Activated naive CD4-positive, alpha-beta T cell treated with anti-CD3 and anti-CD28 coated beads for 36 hours (primary cell): ENCODE measurements at regions not wholly inside any gene's neighbourhood (a gene's known extent, or its start where the extent isn't known, plus 50 kb on each side); places are given as distances from the start of the nearest gene placed in this dataset.

Experiments
- CTCF ChIA-PET: fragments of 350-600 bp; sonication (Branson Sonifier 250); formaldehyde crosslinking; loops from one replicate; lab custom pipeline; 2021; ENCODE audit warnings: antibody characterized with exemption; lab: Charles Lee
- DNase-seq: peaks from one replicate; pipeline ENCODE4 v3.0.0-alpha.2; 2020
- H3K27ac Mint-ChIP-seq: one replicate; pipeline ENCODE4 v1.8.0; 2021; ENCODE audit warnings: mild to moderate bottlenecking, mixed read lengths
- H3K27me3 Mint-ChIP-seq: one replicate; pipeline ENCODE4 v1.8.0; 2021; ENCODE audit warnings: low read depth, mixed read lengths
- H3K36me3 Mint-ChIP-seq: one replicate; pipeline ENCODE4 v1.8.0; 2021; ENCODE audit warnings: low read depth, mixed read lengths
- H3K4me1 Mint-ChIP-seq: one replicate; pipeline ENCODE4 v1.8.0; 2021; ENCODE audit warnings: low read depth, mixed read lengths
- H3K4me3 Mint-ChIP-seq: one replicate; pipeline ENCODE4 v1.8.0; 2021; ENCODE audit warnings: mild to moderate bottlenecking, moderate library complexity, mixed read lengths
- H3K9me3 Mint-ChIP-seq: one replicate; pipeline ENCODE4 v1.8.0; 2021; ENCODE audit warnings: mixed read lengths
- intact Hi-C: fragments of 100-400 bp; cut with micrococcal nuclease; formaldehyde crosslinking; loops from one replicate; pipeline ENCODE4 v1.15.1; 2023

DNA sequence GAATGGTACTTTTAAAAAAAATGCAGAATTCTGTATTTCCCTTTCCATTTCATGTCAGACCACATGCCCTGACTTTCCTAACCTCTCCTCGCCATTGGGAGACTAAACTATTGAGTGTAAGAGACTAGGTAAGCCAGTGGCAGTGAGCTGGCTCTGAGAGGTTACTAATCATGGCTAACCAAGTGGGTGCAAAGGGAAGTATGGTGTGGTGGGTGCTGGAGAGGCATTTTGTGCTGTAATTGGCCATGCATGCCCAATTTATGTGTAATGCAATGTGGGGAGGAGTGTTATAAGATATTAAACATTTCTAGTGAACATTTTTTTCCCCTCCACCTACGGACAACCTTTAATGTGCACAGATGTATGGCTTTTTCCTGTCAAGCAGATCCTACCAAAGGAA, 190.1 kb downstream of the LMO4 start:
- CTCF ChIA-PET: no interaction called here
- no peaks in the 10 kb centered on the region for H3K36me3 Mint-ChIP-seq
- no peaks in the 10 kb centered on the region for H3K9me3 Mint-ChIP-seq
- H3K4me3 Mint-ChIP-seq: no peak overlapping the region
- no peaks in the 10 kb centered on the region for H3K27me3 Mint-ChIP-seq
- no peaks in the 10 kb centered on the region for H3K4me1 Mint-ChIP-seq
- intact Hi-C loops: no loop called here
- no peak for DNase-seq
- no peak overlapping the region for H3K27ac Mint-ChIP-seq

DNA sequence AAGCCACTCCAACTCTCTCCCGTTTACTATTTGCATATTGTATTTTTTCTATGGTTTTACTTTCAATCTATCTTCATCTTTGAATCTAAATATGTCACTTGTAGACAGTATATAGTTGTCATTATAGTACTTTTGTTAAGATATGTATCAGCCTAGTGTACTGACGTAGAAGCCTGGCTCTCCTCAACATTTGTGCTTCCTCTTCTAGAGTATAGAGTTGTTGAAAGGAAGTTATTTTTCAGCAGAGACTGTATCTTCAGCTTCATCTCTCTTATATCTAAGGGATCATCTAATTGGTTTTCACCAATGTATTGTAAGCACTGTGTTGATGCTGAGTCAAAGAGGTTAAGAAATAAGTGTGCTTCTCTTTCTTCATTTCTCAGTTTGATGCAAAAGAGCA, 192.8 kb downstream of the LMO4 start:
- Mint-ChIP-seq H3K36me3 (no peaks in the 10 kb centered on the region), H3K27me3 (peaks cover 5% of the 10 kb centered on the region), H3K4me1 (no peaks in the 10 kb centered on the region), H3K4me3 (no peak overlapping the region), H3K27ac (no peak overlapping the region), H3K9me3 (no peaks in the 10 kb centered on the region)
- intact Hi-C loops: no loop called here
- CTCF ChIA-PET: no interaction called here
- no peak for DNase-seq

DNA sequence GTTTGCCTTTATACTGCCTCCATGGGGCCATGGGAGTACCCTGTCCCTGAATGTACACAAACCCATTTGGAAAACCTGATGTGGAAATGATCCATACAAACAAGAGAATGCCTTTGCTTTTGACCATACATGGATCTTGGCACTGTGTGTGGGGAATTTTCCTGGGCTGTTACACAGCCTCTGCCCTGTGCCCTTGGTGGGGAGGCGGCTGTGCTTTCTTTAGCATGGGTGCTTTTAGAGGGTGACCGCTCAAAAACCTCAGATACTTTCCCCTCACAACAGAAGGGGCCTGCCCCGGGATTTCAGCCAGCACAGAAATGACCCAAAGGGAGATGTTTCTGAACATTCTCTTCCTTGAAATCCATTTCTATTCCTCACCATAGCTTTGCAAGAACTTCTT, 194.8 kb downstream of the LMO4 start:
- H3K4me3 Mint-ChIP-seq: no peak overlapping the region
- no peak for DNase-seq
- CTCF ChIA-PET: no interaction called here
- no peaks in the 10 kb centered on the region for H3K36me3 Mint-ChIP-seq
- H3K4me1 Mint-ChIP-seq: no peaks in the 10 kb centered on the region
- H3K9me3 Mint-ChIP-seq: no peaks in the 10 kb centered on the region
- H3K27me3 Mint-ChIP-seq: peaks cover 5% of the 10 kb centered on the region
- H3K27ac Mint-ChIP-seq: no peak overlapping the region
- intact Hi-C loops: no loop called here

DNA sequence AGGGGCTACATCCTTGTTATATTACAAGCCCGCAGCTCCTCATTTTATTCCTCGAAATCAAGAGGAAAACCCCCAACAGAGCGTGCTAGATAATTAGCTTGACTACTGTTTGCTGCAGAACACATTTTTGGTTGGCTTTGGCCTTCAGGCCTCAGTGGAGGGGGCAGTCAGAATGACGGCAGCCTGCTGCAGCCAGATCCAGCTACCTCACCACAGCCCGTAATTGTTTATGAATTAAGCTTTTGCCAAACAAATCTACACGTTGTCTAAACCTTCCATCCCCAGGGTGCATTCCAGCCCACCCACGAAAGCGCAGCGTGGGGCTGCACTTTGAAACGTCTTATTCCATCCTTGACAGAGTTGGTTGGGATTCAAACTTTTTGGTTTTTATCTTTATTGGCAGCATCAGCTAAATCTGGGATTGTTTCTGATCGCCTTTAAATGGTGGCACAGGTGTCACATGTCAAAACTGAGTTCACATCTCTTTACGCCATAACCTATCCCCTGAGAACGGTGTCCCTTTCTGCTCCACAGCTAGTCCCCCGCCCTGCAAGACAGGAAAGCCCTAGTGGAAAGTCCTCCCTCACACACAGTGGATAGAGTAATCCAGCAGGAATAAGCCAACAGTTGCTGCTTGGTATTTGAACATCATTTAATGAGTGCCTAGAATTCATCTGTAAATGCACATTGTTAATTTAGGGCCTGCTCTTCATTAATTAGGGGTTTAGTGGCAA, 195.5 kb downstream of the LMO4 start:
- H3K27me3 Mint-ChIP-seq: peaks cover 5% of the 10 kb centered on the region
- H3K36me3 Mint-ChIP-seq: no peaks in the 10 kb centered on the region
- CTCF ChIA-PET: interaction anchor here (0.7 kb wide), 1 partner anchor 59 kb away, joined by 3 read pairs; no protein-coding TSS in a partner anchor
- no peaks in the 10 kb centered on the region for H3K4me1 Mint-ChIP-seq
- no peak overlapping the region for H3K4me3 Mint-ChIP-seq
- H3K9me3 Mint-ChIP-seq: no peaks in the 10 kb centered on the region
- no peak overlapping the region for H3K27ac Mint-ChIP-seq
- no peak for DNase-seq
- intact Hi-C loops: no loop called here

DNA sequence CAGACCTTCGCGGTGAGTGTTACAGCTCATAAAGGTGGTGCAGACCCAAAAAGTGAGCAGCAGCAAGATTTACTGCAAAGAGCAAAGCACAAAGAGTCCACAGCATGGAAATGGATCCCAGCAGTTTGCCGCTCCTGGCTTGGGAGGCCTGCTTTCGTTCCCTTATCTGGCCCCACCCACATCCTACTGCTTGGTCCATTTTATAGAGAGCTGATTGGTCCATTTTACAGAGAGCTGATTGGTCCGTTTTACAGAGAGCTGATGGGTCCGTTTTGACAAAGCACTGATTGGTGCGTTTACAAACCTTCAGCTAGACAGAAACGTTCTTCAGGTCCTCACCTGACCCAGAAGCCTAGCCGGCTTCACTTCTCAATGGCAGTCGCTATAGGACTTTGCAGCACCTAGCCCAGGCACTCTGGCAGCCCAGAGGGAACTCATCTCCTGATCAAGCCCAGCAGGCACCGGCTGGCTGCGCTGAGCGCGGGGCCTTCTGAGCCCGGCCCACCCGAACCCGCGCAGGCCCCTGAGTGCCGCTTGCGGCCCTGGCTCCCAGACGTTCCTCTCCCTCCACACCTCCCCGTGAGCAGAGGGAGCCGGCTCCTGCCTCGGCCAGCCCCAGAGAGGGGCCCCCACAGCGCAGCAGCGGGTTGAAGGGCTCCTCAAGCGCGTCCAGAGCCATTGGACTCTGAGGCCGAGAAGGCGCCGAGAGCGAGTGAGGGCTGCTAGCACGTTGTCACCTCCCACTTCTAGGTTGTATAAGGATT, 200.3 kb downstream of the LMO4 start:
- H3K27me3 Mint-ChIP-seq: peaks cover 7% of the 10 kb centered on the region
- H3K4me3 Mint-ChIP-seq: no peak overlapping the region
- H3K36me3 Mint-ChIP-seq: no peaks in the 10 kb centered on the region
- CTCF ChIA-PET: interaction anchor here (0.6 kb wide), 1 partner anchor 23 kb away, joined by 4 read pairs; no protein-coding TSS in a partner anchor
- no peak for DNase-seq
- H3K27ac Mint-ChIP-seq: no peak overlapping the region
- intact Hi-C loops: no loop called here
- H3K4me1 Mint-ChIP-seq: no peaks in the 10 kb centered on the region
- no peaks in the 10 kb centered on the region for H3K9me3 Mint-ChIP-seq

DNA sequence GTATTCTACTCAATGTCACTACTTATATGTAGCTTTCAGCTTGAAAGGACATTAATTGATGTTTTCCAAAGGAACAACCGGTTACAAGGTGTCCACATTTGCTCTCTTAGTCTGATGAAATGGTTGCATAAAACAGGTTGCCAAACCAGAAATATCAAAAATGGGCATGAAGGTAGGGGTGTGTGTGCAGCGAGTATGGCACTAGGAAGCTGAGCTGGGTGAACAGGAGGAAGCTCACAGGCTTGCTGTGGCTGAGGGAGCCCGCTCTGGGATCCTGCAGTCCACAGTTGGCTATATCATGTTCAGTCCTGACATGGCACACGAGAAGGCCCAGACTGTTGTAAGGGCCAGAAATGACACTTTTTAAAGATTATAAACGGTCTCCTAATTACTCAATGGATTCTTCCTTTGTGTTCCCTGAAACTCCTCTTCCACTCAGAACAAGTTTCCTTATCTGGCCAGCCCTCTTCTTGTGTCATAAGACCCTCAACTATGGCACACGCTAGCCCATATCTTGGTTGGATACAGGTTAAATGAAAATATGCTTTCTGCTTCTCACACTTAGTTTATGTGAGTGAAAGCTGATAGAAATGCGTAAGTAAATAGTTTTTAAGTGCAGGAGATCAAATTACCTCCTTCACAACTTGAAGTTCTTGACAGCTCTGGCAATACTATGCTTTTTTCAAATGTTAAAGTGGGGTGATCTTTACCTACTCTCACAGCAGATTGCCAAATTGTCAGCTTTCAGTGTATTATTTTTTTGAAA, 201.5 kb downstream of the LMO4 start:
- Mint-ChIP-seq H3K9me3 (no peaks in the 10 kb centered on the region), H3K4me3 (no peak overlapping the region), H3K4me1 (no peaks in the 10 kb centered on the region), H3K36me3 (no peaks in the 10 kb centered on the region), H3K27me3 (peaks cover 7% of the 10 kb centered on the region), H3K27ac (no peak overlapping the region)
- intact Hi-C loops: no loop called here
- CTCF ChIA-PET: interaction anchor here (0.6 kb wide), 1 partner anchor 545 kb away, joined by 3 read pairs; no protein-coding TSS in a partner anchor
- no peak for DNase-seq

DNA sequence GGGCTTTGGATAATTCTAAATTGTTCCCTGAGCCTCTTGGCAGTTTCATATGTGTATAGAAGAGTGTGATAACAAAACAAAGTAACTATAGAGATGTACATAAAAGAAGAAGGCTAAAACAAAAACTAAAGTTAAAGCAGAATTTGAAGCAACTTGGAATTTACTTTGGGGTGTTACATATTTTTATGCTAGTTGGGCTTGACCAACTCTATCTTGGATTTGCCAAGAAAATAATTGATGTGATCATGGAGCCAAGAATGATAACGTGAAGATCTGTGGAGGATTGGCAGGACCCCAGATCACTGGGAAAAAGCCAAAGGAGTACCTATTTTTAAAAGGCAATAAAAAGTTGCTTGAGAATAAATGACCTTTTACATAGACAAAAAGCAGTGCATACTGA, 206.9 kb downstream of the LMO4 start:
- Mint-ChIP-seq H3K4me1 (no peaks in the 10 kb centered on the region), H3K36me3 (no peaks in the 10 kb centered on the region), H3K4me3 (no peak overlapping the region), H3K9me3 (no peaks in the 10 kb centered on the region), H3K27ac (no peak overlapping the region), H3K27me3 (peaks cover 11% of the 10 kb centered on the region)
- no peak for DNase-seq
- intact Hi-C loops: no loop called here
- CTCF ChIA-PET: no interaction called here

DNA sequence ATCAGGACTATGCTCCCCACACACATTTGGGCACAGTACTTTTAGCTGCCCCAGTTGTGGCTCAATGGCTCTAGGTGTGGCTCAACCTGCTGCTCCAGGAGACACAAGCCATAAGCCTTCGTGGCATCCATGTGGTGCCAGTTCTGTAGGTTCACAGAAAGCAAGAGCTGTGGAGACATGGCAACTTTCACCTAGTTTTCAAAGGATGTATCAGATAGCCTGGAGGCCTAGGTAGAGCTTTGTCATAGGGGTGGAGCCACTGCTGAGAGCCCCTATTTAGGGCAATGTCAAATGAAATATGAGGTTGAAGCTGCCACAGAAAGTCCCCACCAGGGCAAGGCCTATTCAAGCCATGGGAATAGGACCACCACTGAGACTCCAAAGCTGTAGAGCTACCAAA, 210.5 kb downstream of the LMO4 start:
- Mint-ChIP-seq H3K4me3 (no peak overlapping the region), H3K36me3 (no peaks in the 10 kb centered on the region), H3K27ac (no peak overlapping the region), H3K27me3 (peaks cover 9% of the 10 kb centered on the region), H3K9me3 (peaks cover 11% of the 10 kb centered on the region), H3K4me1 (no peaks in the 10 kb centered on the region)
- no peak for DNase-seq
- intact Hi-C loops: no loop called here
- CTCF ChIA-PET: no interaction called here

DNA sequence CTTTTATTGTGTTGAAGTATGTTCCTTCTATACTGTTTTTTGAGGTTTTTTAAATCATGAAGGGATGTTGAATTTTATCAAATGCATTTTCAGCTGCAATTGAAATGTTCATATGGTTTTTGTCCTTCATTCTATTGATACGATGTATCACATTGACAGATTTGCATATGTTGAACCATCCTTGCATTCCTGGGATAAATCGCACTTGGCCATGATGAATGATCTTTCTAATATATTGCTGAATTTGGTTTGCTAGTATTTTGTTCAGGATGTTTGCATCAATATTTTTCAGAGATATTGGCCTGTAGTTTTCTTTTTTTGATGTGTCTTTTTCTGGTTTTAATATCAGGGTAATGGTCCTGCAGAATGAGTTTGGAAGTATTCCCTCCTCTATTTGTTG, 214.0 kb downstream of the LMO4 start:
- Mint-ChIP-seq H3K4me3 (no peak overlapping the region), H3K36me3 (no peaks in the 10 kb centered on the region), H3K27ac (no peak overlapping the region), H3K4me1 (no peaks in the 10 kb centered on the region), H3K27me3 (peaks cover 1% of the 10 kb centered on the region), H3K9me3 (peaks cover 27% of the 10 kb centered on the region)
- CTCF ChIA-PET: no interaction called here
- intact Hi-C loops: no loop called here
- DNase-seq: no peak

DNA sequence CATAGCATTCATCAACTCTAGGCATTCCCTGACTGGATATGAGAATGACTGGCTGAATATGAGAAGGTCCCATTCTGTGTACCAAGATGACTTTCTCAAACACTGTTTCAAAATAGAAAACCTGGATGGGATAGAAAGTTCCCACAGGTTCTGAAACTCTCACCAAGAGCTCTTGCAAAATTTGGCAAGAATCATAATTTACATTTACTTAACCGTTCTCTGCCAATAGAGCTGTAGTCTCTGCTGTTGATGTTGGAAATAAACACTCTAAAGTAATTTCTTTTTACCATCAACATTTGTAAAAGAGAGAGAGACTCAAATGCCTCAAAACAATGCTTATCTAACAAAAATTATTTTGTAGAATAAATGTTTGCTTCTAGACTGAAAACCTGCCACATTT, 221.1 kb downstream of the LMO4 start:
- Mint-ChIP-seq H3K27ac (no peak overlapping the region), H3K4me1 (no peaks in the 10 kb centered on the region), H3K4me3 (no peak overlapping the region), H3K36me3 (no peaks in the 10 kb centered on the region), H3K27me3 (peaks cover 5% of the 10 kb centered on the region), H3K9me3 (peaks cover 14% of the 10 kb centered on the region)
- CTCF ChIA-PET: no interaction called here
- DNase-seq: no peak
- intact Hi-C loops: no loop called here

DNA sequence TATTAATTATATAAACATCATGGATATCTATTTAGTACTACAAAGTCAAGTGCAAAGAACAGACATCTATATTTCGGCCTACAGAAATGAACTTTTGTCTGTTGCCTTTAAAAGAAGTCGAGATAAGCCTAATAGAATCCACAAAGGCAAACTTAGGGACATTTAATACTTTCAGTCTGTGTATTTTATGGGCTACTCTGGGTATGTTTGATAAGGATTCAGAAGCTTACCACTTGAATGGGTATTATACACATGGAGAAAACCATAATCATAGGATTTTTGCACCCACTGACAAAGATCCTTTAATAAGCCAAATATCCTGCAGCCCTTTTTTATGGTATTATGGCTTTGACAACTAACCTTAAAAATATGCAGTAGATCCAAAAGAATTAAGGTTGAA, 224.8 kb downstream of the LMO4 start:
- Mint-ChIP-seq H3K27ac (no peak overlapping the region), H3K9me3 (no peaks in the 10 kb centered on the region), H3K27me3 (peaks cover 3% of the 10 kb centered on the region), H3K4me3 (no peak overlapping the region), H3K36me3 (no peaks in the 10 kb centered on the region), H3K4me1 (no peaks in the 10 kb centered on the region)
- CTCF ChIA-PET: no interaction called here
- no peak for DNase-seq
- intact Hi-C loops: no loop called here

DNA sequence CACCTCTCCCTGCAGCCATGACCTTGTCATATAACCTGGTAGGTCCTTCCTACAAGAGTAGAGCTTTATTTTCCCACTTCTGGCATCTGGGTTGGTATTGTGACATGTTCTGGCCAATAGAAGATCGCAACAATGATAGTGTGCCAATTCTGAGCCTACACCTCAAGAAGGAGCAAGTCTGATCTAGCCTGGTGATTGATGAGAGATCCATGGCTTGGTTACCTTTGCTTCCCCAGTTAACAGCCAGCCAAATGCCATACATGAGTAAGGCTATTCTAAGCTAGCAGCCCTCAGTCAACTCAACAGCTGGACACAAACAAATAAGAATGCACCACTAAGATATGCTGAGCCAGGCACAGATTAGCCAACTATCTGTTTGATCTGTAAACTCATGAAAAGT, 226.7 kb downstream of the LMO4 start:
- no peaks in the 10 kb centered on the region for H3K36me3 Mint-ChIP-seq
- DNase-seq: no peak
- peaks cover 1% of the 10 kb centered on the region for H3K27me3 Mint-ChIP-seq
- H3K4me3 Mint-ChIP-seq: no peak overlapping the region
- H3K4me1 Mint-ChIP-seq: no peaks in the 10 kb centered on the region
- CTCF ChIA-PET: no interaction called here
- H3K27ac Mint-ChIP-seq: no peak overlapping the region
- no peaks in the 10 kb centered on the region for H3K9me3 Mint-ChIP-seq
- intact Hi-C loops: no loop called here
